Neutrophil (primary cell): ENCODE measurements at regions not wholly inside any gene's neighbourhood (a gene's known extent, or its start where the extent isn't known, plus 50 kb on each side); places are given as distances from the start of the nearest gene placed in this dataset.
"Not testable (repeated sequence)": the region's sequence is repeated elsewhere in the genome, so short reads cannot be mapped to it uniquely, and the experiment has no call there.

Experiments used
- H3K27ac ChIP-seq: fragments of 200-600 bp; sonication (generic); 2 replicates; pipeline ENCODE4 v1.5.1; 2016; ENCODE audit warnings: mild to moderate bottlenecking, moderate library complexity
- H3K27me3 ChIP-seq: fragments of 200-600 bp; sonication (generic); 2 replicates; pipeline ENCODE4 v1.6.0; 2016; ENCODE audit warnings: mild to moderate bottlenecking
- H3K36me3 ChIP-seq: fragments of 200-600 bp; sonication (generic); 2 replicates; pipeline ENCODE4 v1.5.1; 2017
- H3K4me1 ChIP-seq, 2 experiments: fragments of 200-600 bp in 1 of 2; sonication (generic) in 1 of 2; 1 replicate in 1 of 2; 2 replicates in 1 of 2; pipeline versions ENCODE4 v1.5.1 to v1.6.1; 2013 to 2016; ENCODE audit warnings: low read depth in 1 of 2, low read length in 1 of 2, mild to moderate bottlenecking in 1 of 2, moderate library complexity in 1 of 2; ENCODE audit not compliant: control insufficient read depth in 1 of 2, insufficient read depth in 1 of 2
- H3K4me3 ChIP-seq, 2 experiments: fragments of 200-600 bp in 1 of 2; sonication (generic) in 1 of 2; 1 replicate in 1 of 2; 2 replicates in 1 of 2; pipeline ENCODE4 v1.5.1; 2013 to 2016; ENCODE audit warnings: low read depth in 1 of 2, low read length in 1 of 2, mild to moderate bottlenecking in 1 of 2, moderate library complexity in 1 of 2
- H3K9me3 ChIP-seq: fragments of 200-600 bp; sonication (generic); 2 replicates; pipeline ENCODE4 v1.5.1; 2016
- TF ChIP-seq, protein P1 (sequence below): fragments of 200-600 bp; sonication (generic); IDR thresholded peaks from 2 replicates; pipeline ENCODE4 v1.5.1; 2016; ENCODE audit warnings: antibody characterized with exemption

DNA sequence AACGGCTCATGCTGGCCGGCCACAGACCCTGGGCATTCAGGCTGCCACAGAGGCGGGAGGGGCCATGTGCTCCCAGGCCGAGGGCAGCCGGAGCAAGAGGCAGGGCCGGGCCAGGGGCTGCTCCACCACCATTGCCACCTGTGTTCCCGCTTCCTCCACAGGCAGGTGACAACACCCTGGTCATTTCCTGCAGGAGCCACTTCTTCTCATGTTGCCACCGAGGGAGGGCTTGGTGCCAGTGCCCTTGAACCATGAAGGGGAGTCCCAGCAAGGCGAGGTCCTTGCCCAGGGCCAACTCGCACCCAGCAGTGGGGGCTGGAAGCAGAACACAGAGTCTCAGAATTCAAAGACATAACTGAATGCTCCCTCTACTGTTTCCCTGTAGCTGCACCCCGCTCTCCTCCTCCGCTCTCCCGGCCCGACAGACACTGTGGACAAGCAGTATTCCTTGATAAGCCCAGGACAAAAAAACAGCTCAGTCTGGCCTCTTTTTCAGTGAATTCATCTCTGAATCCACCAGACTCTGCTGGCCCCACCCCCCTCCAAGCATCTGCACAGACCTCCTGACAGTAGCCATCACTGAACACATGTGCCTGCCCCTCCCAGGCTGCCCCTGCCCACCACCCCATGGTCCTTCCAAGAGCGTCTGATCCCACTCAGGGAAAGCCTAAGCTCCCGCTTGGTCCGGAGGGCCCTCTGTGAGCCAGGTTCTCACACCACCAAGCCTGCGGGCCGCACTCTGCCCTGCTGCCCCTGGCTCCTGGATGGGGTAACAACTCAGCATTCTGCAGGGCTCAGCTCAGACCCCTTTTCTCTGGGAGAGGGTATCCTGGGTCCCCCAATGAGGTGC, 1074.9 kb downstream of the RPIA start:
- H3K27ac ChIP-seq, H3K9me3 ChIP-seq, H3K4me3 ChIP-seq, H3K36me3 ChIP-seq, H3K4me1 ChIP-seq: not testable (repeated sequence)
- H3K27me3 ChIP-seq, result peaks cover 51% of the 10 kb centered on the region

DNA sequence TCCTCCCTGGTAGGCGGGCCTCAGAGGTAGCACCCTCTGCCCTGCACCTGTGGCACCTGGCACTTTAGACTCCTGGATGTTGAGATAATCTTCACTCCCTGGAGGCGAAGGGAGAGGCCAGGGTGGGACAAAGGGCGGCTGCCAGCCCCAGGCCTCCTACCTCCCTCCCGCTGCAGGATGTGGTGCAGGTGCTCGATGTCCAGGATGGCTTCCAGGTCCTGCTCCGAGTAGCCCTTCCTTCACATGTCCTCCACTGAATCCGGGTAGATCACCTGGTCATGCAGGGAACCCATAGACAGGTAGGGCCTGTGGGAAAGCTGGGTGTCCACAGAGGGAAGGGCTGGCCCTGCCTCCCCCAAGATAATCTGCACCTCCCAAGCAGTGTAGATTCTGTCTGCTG, 1075.6 kb downstream of the RPIA start:
- not testable (repeated sequence) for H3K9me3 ChIP-seq, H3K36me3 ChIP-seq, H3K4me3 ChIP-seq, H3K27ac ChIP-seq, H3K4me1 ChIP-seq
- H3K27me3 ChIP-seq, result peaks cover 51% of the 10 kb centered on the region

DNA sequence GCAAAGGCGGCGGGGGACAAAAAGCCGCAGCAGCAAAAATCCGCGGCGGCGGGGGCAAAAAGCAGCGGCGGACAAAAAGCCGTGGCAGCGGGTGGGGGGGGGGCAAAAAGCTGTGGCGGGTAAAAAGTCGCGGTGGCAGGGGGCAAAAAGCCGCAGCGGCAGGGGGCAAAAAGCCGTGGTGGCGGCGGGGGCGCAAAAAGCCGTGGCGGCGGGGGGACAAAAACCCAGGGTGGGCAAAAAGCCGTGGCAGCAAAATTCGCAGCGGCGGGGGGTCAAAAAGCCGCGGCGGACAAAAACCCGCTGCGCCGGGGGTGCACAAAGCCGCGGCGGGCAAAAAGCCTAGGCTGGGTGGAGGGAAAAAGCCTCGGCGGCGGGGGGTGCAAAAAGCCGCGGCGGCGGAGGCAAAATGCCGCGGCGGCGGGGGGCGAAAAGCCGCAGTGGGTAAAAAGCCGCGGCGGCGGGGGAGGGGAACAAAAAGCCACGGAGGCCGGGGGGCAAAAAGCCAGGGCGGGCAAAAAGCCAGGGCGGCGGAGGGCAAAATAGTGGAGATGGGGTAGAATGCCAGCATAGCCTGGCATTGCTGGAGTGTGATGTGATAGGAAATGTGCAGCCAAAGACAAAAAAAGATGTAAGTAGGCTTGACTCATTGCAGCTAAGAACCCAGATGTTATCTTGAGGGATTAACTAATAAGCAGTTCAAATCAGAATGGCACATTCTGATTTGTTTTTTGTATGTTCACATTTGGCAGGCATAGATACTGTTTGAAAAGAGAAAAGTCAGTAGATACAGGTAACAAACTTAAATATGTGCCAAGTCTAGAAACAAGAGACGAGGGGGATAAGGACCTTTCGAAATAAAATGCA, 1076.3 kb downstream of the RPIA start:
- TF ChIP-seq, protein P1, sequence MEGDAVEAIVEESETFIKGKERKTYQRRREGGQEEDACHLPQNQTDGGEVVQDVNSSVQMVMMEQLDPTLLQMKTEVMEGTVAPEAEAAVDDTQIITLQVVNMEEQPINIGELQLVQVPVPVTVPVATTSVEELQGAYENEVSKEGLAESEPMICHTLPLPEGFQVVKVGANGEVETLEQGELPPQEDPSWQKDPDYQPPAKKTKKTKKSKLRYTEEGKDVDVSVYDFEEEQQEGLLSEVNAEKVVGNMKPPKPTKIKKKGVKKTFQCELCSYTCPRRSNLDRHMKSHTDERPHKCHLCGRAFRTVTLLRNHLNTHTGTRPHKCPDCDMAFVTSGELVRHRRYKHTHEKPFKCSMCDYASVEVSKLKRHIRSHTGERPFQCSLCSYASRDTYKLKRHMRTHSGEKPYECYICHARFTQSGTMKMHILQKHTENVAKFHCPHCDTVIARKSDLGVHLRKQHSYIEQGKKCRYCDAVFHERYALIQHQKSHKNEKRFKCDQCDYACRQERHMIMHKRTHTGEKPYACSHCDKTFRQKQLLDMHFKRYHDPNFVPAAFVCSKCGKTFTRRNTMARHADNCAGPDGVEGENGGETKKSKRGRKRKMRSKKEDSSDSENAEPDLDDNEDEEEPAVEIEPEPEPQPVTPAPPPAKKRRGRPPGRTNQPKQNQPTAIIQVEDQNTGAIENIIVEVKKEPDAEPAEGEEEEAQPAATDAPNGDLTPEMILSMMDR, result no peak
- H3K4me1 ChIP-seq, result no peaks in the 10 kb centered on the region
- H3K36me3 ChIP-seq, result no peaks in the 10 kb centered on the region
- no peak overlapping the region for H3K4me3 ChIP-seq
- H3K9me3 ChIP-seq, result peaks cover 3% of the 10 kb centered on the region
- H3K27me3 ChIP-seq, result peaks cover 51% of the 10 kb centered on the region
- H3K27ac ChIP-seq, result no peak overlapping the region

DNA sequence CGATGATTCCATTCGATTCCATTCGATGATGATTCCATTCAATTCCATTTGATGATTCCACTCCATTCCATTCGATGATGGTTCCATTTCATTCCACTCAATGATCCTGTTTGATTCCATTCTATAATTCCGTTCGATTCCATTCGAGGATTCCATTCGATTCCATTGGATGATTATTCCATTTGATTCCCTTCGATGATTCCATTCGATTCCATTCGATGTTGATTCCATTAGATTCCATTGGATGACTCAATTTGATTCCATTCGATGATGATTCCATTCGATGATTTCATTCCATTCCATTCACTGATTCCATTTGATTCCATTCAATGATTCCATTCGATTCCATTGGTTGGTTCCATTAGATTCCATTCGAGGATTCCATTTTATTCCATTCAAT, 1084.4 kb downstream of the RPIA start:
- Histone ChIP-seq H3K36me3 (no peaks in the 10 kb centered on the region), H3K27ac (no peak overlapping the region), H3K4me3 (no peak overlapping the region), H3K9me3 (peaks cover 54% of the 10 kb centered on the region), H3K27me3 (no peaks in the 10 kb centered on the region), H3K4me1 (no peaks in the 10 kb centered on the region)
- TF ChIP-seq, protein P1, result no peak

DNA sequence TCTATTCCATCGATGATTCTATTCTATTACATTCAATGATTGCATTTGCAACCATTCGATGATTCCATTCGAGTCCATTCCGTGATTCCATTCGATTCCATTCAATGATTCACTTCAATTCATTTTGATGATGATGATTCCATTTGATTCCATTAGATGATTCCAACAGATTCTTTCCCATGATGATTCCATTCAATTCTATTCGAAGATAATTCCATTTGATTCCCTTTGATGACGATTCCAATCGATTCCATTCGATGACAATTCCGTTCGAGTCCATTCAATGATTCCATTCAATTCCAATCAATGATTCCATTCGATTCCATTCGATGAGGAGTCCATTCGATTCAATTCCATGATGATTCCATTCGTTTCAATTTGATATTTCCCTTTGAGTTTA, 1088.8 kb downstream of the RPIA start:
- Histone ChIP-seq H3K27ac (no peak overlapping the region), H3K36me3 (no peaks in the 10 kb centered on the region), H3K4me1 (no peaks in the 10 kb centered on the region), H3K9me3 (peaks cover 78% of the 10 kb centered on the region), H3K4me3 (no peak overlapping the region), H3K27me3 (no peaks in the 10 kb centered on the region)
- TF ChIP-seq, protein P1, result no peak

DNA sequence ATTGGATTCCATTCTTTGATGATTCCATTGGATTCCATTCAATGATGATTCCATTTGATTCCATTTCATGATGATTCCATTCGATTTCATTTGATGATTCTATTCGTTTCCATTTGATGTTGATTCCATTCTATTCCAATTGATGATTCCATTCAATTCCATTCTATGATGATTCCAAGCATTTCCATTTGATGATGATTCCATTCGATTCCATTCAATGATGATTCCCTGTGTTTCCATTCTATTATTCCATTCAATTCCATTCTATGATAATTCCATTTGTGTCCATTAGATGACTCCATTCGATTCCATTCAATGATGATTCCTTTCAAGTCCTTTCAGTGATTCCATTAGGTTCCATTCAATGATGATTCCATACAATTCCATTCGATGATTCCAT, 1090.5 kb downstream of the RPIA start:
- Histone ChIP-seq H3K27ac (no peak overlapping the region), H3K4me1 (no peaks in the 10 kb centered on the region), H3K9me3 (peaks cover 65% of the 10 kb centered on the region), H3K27me3 (no peaks in the 10 kb centered on the region), H3K4me3 (no peak overlapping the region), H3K36me3 (no peaks in the 10 kb centered on the region)
- TF ChIP-seq, protein P1, result no peak
